Testis (tissue), 2 donors: ENCODE measurements at regions not wholly inside any gene's neighbourhood (a gene's known extent, or its start where the extent isn't known, plus 50 kb on each side); places are given as distances from the start of the nearest gene placed in this dataset.

ENCODE experiments used
- POLR2A ChIP-seq: fragments of 450-650 bp; IDR thresholded peaks from one replicate; pipeline ENCODE4 v1.6.1; 2017; ENCODE audit warnings: antibody characterized with exemption, mild to moderate bottlenecking, moderate library complexity
- TF ChIP-seq, protein P1 (sequence below), 3 experiments: fragments of 450-650 bp in 2 of 3; fragments of 200-600 bp in 1 of 3; sonication (generic) in 1 of 3; IDR thresholded peaks; one replicate each; pipeline ENCODE4 v1.5.1; 2016 to 2019; ENCODE audit warnings: antibody characterized with exemption in 3 of 3, mild to moderate bottlenecking in 2 of 3, moderate library complexity in 1 of 3

DNA sequence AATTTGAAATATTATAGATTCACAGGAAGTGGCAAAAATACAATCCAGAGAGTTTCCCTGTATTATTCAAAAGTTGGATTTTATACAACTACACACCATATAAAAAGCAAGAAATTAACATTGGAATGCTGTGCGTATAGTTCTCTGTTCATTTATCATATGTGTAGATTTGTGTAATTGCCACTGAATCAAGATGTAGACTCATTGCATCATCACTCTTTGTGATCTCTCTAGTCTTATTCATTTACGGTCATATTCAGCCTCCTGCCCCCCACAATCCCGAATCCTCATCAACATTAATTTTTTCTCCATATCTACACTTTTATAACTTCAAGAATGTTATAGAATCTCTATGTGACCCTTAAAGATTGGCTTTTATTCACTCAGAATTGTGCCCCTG lies 390.6 kb upstream of the B3GAT1 start:
- TF ChIP-seq POLR2A, result no peak
- TF ChIP-seq, protein P1, sequence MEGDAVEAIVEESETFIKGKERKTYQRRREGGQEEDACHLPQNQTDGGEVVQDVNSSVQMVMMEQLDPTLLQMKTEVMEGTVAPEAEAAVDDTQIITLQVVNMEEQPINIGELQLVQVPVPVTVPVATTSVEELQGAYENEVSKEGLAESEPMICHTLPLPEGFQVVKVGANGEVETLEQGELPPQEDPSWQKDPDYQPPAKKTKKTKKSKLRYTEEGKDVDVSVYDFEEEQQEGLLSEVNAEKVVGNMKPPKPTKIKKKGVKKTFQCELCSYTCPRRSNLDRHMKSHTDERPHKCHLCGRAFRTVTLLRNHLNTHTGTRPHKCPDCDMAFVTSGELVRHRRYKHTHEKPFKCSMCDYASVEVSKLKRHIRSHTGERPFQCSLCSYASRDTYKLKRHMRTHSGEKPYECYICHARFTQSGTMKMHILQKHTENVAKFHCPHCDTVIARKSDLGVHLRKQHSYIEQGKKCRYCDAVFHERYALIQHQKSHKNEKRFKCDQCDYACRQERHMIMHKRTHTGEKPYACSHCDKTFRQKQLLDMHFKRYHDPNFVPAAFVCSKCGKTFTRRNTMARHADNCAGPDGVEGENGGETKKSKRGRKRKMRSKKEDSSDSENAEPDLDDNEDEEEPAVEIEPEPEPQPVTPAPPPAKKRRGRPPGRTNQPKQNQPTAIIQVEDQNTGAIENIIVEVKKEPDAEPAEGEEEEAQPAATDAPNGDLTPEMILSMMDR (IDR thresholded peaks at IDR 0.05), result no peak
